ENCODE measurements at regions not wholly inside any gene's neighbourhood (a gene's known extent, or its start where the extent isn't known, plus 50 kb on each side); places are given as distances from the start of the nearest gene placed in this dataset.

- Histone ChIP-seq H2AFZ (replicated peaks; ENCODE audit: low read length, poor library complexity) (no peak overlapping the region), H3K9me3 (ENCODE audit: control insufficient read depth, insufficient read depth, low read length) (no peaks in the 10 kb centered on the region), H3K4me3 (ENCODE audit: insufficient read depth, low read depth, low read length) (no peak overlapping the region), H3K56ac (ENCODE audit: extremely low read depth, insufficient read depth, low read length) (no peak overlapping the region), H3K9me1 (ENCODE audit: insufficient read depth, low read length) (no peaks in the 10 kb centered on the region), H2AK5ac (ENCODE audit: low read depth, low read length) (no peak overlapping the region), H3K9ac (ENCODE audit: low read depth, low read length) (no peak overlapping the region), H4K8ac (ENCODE audit: low read depth in 2 of 2, low read length in 2 of 2) (no peak overlapping the region), H4K5ac (ENCODE audit: low read depth, low read length) (no peak overlapping the region), H2BK15ac (ENCODE audit: low read depth, low read length) (no peak overlapping the region), H2BK5ac (ENCODE audit: low read depth, low read length, poor library complexity, severe bottlenecking) (no peak overlapping the region), H3K23ac (ENCODE audit: low read depth, low read length) (no peak overlapping the region), H4K91ac (ENCODE audit: insufficient read depth, low read depth, low read length) (no peak overlapping the region), H4K20me1 (ENCODE audit: insufficient read depth, low read length) (no peaks in the 10 kb centered on the region), H3K36me3 (ENCODE audit: control insufficient read depth, insufficient read depth, low read length) (no peaks in the 10 kb centered on the region), H3K14ac (replicated peaks; ENCODE audit: low read depth, low read length) (no peak overlapping the region), H2BK120ac (ENCODE audit: low read depth, low read length) (no peak overlapping the region), H2AK9ac (replicated peaks; ENCODE audit: low read depth, low read length, poor library complexity) (no peak overlapping the region), H3K27ac (ENCODE audit: insufficient read depth, low read length) (no peak overlapping the region), H3K4ac (ENCODE audit: low read depth, low read length) (no peak overlapping the region), H3K18ac (ENCODE audit: low read depth, low read length) (no peak overlapping the region), H3K4me2 (ENCODE audit: low read depth, low read length) (no peak overlapping the region), H3K27me3 (ENCODE audit: control insufficient read depth, insufficient read depth, low read length) (peaks cover 2% of the 10 kb centered on the region; the same call in 1 of the 2 replicates), H3K4me1 (ENCODE audit: control insufficient read depth, insufficient read depth, low read length) (no peaks in the 10 kb centered on the region), H2BK20ac (ENCODE audit: low read depth, low read length) (no peak overlapping the region), H3K79me1 (ENCODE audit: low read depth in 1 of 2, low read length in 2 of 2) (no peaks in the 10 kb centered on the region)
- CTCF ChIA-PET: no interaction called here
- no CpG with 5 or more reads among the region's 3 CpGs for WGBS, 2 experiments (ENCODE audit: extremely low coverage in 2 of 2, insufficient read length in 1 of 2)
- no peak for TF ChIP-seq CTCF (conservative IDR thresholded peaks at IDR 0.05; ENCODE audit: low read depth, low read length)
- TF ChIP-seq MXI1 (IDR thresholded peaks at IDR 0.05; ENCODE audit: borderline replicate concordance, low read depth, low read length): no peak
- no peak for TF ChIP-seq MAZ (IDR thresholded peaks at IDR 0.05; ENCODE audit: borderline replicate concordance, low read depth, low read length)
- TF ChIP-seq RAD21 (IDR thresholded peaks at IDR 0.05; ENCODE audit: low read length): no peak
- TF ChIP-seq USF2 (IDR thresholded peaks at IDR 0.05; ENCODE audit: low read depth, low read length): no peak
- no peak for TF ChIP-seq NFE2L2 (IDR thresholded peaks at IDR 0.05; ENCODE audit: low read depth, low read length)
- no peak for TF ChIP-seq MAFK (IDR thresholded peaks at IDR 0.05; ENCODE audit: low read depth, low read length)
- no peak for TF ChIP-seq RFX5 (IDR thresholded peaks at IDR 0.05; ENCODE audit: low read depth, low read length)
- TF ChIP-seq SMC3 (IDR thresholded peaks at IDR 0.05; ENCODE audit: low read depth, low read length): no peak
- TF ChIP-seq CHD1 (IDR thresholded peaks at IDR 0.05; ENCODE audit: low read depth, low read length): no peak
- no peak for TF ChIP-seq BHLHE40 (IDR thresholded peaks at IDR 0.05; ENCODE audit: low read depth, low read length)
- TF ChIP-seq POLR2A (IDR thresholded peaks at IDR 0.05; ENCODE audit: low read depth, low read length): no peak
- in situ Hi-C loops (cut with MboI; ENCODE audit: low sequenced_read_pairs) (no loop called here), dilution Hi-C loops (cut with HindIII; ENCODE audit: low sequenced_read_pairs, unreplicated experiment) (no loop called here), intact Hi-C loops (cut with micrococcal nuclease) (no loop called here)
- ATAC-seq (ENCODE audit: low read depth) (no peak), DNase-seq (no peak)
- BruUV-seq (replicated peaks): no TSS peak
- POLR2A ChIA-PET (ENCODE audit: unreplicated experiment): no interaction called here
These were observed 282.2 kb downstream of the CDH2 start for GRCh38 chr18:27894746-27895145.
